Esophagus squamous epithelium (tissue), 5 donors: ENCODE measurements at regions not wholly inside any gene's neighbourhood (a gene's known extent, or its start where the extent isn't known, plus 50 kb on each side); places are given as distances from the start of the nearest gene placed in this dataset.

Source experiments
- DNase-seq: peaks from one replicate; lab custom pipeline; 2025; lab: John Stamatoyannopoulos, UW
- H3K27ac ChIP-seq, 4 donors: fragments of 200-600 bp; sonication (generic); one replicate each; pipeline ENCODE4 v1.5.1; 2016 to 2019; ENCODE audit warnings: mild to moderate bottlenecking in 1 of 4
- H3K27me3 ChIP-seq, 4 donors: fragments of 200-600 bp; sonication (generic); 1 replicate in 3 of 4; 2 replicates in 1 of 4; pipeline versions ENCODE4 v1.5.1 to v1.6.0; 2017 to 2021; ENCODE audit warnings: antibody characterized with exemption in 1 of 4
- H3K36me3 ChIP-seq, 3 donors: fragments of 200-600 bp; sonication (generic); one replicate each; pipeline ENCODE4 v1.5.1; 2016 to 2019
- H3K4me1 ChIP-seq, 3 donors: fragments of 200-600 bp; sonication (generic); one replicate each; pipeline ENCODE4 v1.5.1; 2017 to 2019
- H3K4me3 ChIP-seq, 4 donors: fragments of 200-600 bp; sonication (generic); 1 replicate in 3 of 4; 2 replicates in 1 of 4; pipeline ENCODE4 v1.5.1; 2016 to 2019; ENCODE audit warnings: mild to moderate bottlenecking in 2 of 4, moderate library complexity in 1 of 4
- H3K9me3 ChIP-seq, 3 donors: fragments of 200-600 bp; sonication (generic); one replicate each; pipeline ENCODE4 v1.5.1; 2016 to 2019
- POLR2A ChIP-seq, 4 donors: fragments of 450-650 bp; IDR thresholded peaks; one replicate each; pipeline ENCODE4 v1.6.1; 2017; ENCODE audit warnings: antibody characterized with exemption in 4 of 4, mild to moderate bottlenecking in 4 of 4, moderate library complexity in 3 of 4
- WGBS, 2 donors: methylation state at CpG; one replicate each; pipeline ENCODE4 v1.1.5; 2018; 5-methylcytosine and 5-hydroxymethylcytosine counted together
- intact Hi-C: fragments of 100-400 bp; cut with DNase I; formaldehyde crosslinking; loops from one replicate; pipeline ENCODE4 v1.15.0; 2022
- TF ChIP-seq, protein P1 (sequence below), 6 experiments: fragments of 450-650 bp in 4 of 6; fragments of 200-600 bp in 2 of 6; sonication (generic) in 2 of 6; IDR thresholded peaks; one replicate each; pipeline ENCODE4 v1.5.1; 2016 to 2019; ENCODE audit warnings: antibody characterized with exemption in 6 of 6, mild to moderate bottlenecking in 4 of 6, moderate library complexity in 4 of 6
- donor health status: DM: yes; HTN: yes; CAD: no.

DNA sequence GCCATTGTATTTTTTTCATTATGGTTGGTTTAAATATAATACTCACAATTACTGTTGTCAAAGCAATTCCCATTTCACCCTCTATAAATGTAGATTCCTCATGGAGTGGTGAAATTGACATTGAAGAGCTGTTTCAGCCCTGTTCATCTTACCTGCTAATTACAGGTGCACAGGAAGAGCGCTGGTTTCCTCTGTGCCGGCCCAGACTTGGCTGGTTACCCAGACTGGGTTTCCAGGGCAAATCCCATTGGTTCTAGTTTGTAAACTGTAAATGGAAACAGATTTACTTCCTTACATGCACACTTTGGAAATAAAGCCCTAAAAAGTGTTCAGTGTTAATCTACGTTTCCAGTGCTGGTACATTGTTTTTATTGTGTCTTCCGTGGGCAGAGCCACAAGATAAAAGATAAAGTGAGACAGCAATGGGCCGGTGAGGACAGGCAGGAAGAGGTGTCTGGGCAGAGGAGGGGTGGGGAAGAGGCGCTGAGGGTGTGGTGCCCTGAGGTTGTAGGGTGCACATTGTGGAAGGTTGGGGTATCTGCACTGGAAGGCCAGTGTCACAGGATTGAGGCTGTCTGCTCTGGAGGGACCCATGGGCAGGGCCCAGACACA lies 71.6 kb upstream of the ZPBP start:
- DNase-seq = no peak
- H3K36me3 ChIP-seq = no peaks in the 10 kb centered on the region
- no peaks in the 10 kb centered on the region for H3K9me3 ChIP-seq
- no peaks in the 10 kb centered on the region for H3K27me3 ChIP-seq
- H3K4me1 ChIP-seq = no peaks in the 10 kb centered on the region
- H3K27ac ChIP-seq = no peak overlapping the region
- no peak overlapping the region for H3K4me3 ChIP-seq
- TF ChIP-seq, protein P1, sequence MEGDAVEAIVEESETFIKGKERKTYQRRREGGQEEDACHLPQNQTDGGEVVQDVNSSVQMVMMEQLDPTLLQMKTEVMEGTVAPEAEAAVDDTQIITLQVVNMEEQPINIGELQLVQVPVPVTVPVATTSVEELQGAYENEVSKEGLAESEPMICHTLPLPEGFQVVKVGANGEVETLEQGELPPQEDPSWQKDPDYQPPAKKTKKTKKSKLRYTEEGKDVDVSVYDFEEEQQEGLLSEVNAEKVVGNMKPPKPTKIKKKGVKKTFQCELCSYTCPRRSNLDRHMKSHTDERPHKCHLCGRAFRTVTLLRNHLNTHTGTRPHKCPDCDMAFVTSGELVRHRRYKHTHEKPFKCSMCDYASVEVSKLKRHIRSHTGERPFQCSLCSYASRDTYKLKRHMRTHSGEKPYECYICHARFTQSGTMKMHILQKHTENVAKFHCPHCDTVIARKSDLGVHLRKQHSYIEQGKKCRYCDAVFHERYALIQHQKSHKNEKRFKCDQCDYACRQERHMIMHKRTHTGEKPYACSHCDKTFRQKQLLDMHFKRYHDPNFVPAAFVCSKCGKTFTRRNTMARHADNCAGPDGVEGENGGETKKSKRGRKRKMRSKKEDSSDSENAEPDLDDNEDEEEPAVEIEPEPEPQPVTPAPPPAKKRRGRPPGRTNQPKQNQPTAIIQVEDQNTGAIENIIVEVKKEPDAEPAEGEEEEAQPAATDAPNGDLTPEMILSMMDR (IDR thresholded peaks at IDR 0.05) = no peak
- no peak for TF ChIP-seq POLR2A (IDR thresholded peaks at IDR 0.05)
- WGBS, 2 donors = 55 to 58% methylated on average over 6 of the region's 6 CpGs
- intact Hi-C loops = no loop called here

DNA sequence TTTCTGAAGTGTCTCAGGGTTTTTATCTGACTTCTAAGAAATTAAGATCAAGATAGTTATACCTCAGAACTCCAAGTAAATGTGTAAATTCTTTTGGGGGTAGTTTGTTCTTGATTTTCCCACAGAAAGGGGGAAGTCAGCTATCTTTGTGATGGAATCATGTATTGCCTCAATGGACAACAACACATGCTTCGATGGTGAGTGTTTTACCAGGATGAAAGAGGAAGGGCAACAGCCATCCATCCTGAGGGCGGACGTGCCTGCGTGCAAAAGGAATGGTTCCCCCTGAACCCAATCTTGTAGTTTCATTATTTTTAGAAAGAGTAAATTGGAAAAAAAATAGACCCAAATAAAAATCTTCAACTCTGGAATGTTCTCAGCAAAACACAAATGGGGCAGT lies 67.2 kb upstream of the ZPBP start:
- H3K36me3 ChIP-seq = no peaks in the 10 kb centered on the region
- 69 to 73% methylated on average over 4 of the region's 4 CpGs for WGBS, 2 donors
- no peaks in the 10 kb centered on the region for H3K9me3 ChIP-seq
- TF ChIP-seq POLR2A (IDR thresholded peaks at IDR 0.05) = no peak
- no peak overlapping the region for H3K27ac ChIP-seq
- no peaks in the 10 kb centered on the region for H3K27me3 ChIP-seq
- no peak overlapping the region for H3K4me3 ChIP-seq
- DNase-seq = no peak
- no peaks in the 10 kb centered on the region for H3K4me1 ChIP-seq
- intact Hi-C loops = no loop called here

DNA sequence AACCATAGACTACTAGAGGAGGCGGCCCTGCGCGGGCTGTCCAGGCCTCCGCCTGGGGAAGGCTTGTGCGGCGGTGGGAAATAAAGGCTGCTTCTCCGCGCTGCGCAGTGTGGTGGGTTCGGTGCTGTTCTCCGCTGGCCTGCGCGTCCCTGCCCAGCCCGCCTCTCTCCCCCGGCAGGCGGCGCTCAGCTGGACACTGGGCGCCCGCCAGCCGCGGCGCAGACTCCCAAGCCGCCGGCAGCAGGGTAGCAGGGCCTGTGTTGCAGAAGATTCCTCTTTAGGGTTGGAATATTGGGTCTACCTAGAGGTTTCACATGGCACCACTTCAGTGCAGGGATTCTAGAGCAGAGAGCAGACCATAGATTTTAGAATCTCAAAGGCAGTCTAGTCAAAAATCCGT lies 66.1 kb upstream of the ZPBP start:
- no peak for DNase-seq
- intact Hi-C loops = no loop called here
- TF ChIP-seq, protein P1 (IDR thresholded peaks at IDR 0.05) = no peak
- TF ChIP-seq POLR2A (IDR thresholded peaks at IDR 0.05) = no peak
- Histone ChIP-seq H3K9me3 (no peaks in the 10 kb centered on the region), H3K4me1 (no peaks in the 10 kb centered on the region), H3K36me3 (no peaks in the 10 kb centered on the region), H3K27me3 (no peaks in the 10 kb centered on the region), H3K4me3 (no peak overlapping the region), H3K27ac (no peak overlapping the region)
- 79 to 98% methylated on average over 10 to 13 of the region's 25 CpGs for WGBS, 2 donors

DNA sequence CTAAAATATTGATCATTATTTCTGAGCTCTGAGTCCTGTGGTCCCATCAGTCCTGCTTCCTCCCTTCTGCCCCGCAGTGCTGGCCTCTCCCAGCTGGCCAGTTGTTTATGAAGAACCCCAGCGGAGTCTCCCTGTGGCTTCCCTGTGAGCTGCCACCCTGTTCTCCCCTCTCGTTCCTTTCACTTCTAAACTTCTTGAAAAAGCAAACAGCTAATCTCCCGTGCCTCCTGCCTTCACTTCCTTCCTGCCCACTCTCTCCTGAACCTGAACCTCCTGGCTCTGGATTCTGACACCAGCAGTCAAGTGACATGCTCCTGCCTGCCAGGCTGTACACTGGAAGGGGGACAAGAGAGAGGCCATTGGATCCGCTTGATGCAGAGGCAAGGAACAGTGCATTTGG lies 63.7 kb upstream of the ZPBP start:
- H3K9me3 ChIP-seq = no peaks in the 10 kb centered on the region
- no peaks in the 10 kb centered on the region for H3K36me3 ChIP-seq
- no peak overlapping the region for H3K27ac ChIP-seq
- 34 to 50% methylated on average over 4 to 5 of the region's 5 CpGs for WGBS, 2 donors
- no peak for DNase-seq
- no peak for TF ChIP-seq POLR2A (IDR thresholded peaks at IDR 0.05)
- TF ChIP-seq, protein P1 (IDR thresholded peaks at IDR 0.05) = no peak
- H3K27me3 ChIP-seq = no peaks in the 10 kb centered on the region
- intact Hi-C loops = no loop called here
- H3K4me3 ChIP-seq = no peak overlapping the region
- no peaks in the 10 kb centered on the region for H3K4me1 ChIP-seq

DNA sequence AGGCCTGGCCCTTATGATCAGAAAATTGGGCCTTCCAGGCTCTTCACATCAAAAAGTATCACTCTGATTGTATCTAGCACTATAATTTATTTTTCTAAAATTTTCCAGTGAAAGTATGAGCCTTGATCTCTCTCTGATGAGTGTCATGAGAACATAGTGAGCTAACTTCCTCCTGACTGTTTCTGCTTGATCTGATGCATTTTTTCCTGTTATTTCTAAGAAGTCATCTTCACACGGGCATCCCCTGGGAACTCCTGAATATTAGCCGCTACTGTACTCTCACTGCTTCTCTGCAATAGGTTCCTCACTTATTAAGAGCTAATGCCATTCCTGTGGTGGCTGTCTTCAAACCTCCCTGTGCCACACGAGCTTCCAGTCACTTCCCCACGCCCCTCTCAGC lies 63.1 kb upstream of the ZPBP start:
- no peaks in the 10 kb centered on the region for H3K27me3 ChIP-seq
- no peak for TF ChIP-seq POLR2A (IDR thresholded peaks at IDR 0.05)
- TF ChIP-seq, protein P1 (IDR thresholded peaks at IDR 0.05) = no peak
- 60 to 71% methylated on average over 4 of the region's 4 CpGs for WGBS, 2 donors
- H3K36me3 ChIP-seq = no peaks in the 10 kb centered on the region
- DNase-seq = no peak
- intact Hi-C loops = no loop called here
- no peaks in the 10 kb centered on the region for H3K4me1 ChIP-seq
- H3K4me3 ChIP-seq = no peak overlapping the region
- no peak overlapping the region for H3K27ac ChIP-seq
- no peaks in the 10 kb centered on the region for H3K9me3 ChIP-seq

DNA sequence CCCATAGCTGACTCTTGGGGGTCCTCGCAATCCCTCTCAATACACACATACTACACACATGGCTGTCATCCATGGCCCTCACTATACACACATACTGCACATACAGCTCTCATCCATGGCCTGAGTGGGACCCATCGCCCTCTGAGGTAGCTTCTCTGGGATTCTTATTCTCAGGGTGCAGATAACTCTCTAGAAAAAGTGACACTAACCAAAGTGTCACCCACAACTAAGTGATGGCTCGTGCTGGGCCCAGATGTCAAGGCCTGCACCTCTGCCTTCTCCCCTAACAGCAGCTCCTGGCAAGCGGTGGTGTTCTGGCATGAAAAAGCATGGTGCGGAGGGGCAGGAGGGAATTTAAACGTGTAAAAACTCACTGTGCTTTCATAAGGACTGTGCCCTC lies 62.7 kb upstream of the ZPBP start:
- H3K4me1 ChIP-seq = no peaks in the 10 kb centered on the region
- intact Hi-C loops = no loop called here

More for the DNA sequence above, 62.7 kb upstream of the ZPBP start:
- Histone ChIP-seq H3K36me3 (no peaks in the 10 kb centered on the region), H3K9me3 (no peaks in the 10 kb centered on the region), H3K27me3 (no peaks in the 10 kb centered on the region), H3K4me3 (no peak overlapping the region), H3K27ac (no peak overlapping the region)
- no peak for DNase-seq
- TF ChIP-seq, protein P1 (IDR thresholded peaks at IDR 0.05) = no peak
- no peak for TF ChIP-seq POLR2A (IDR thresholded peaks at IDR 0.05)
- WGBS, 2 donors = 70 to 74% methylated on average over 5 to 6 of the region's 6 CpGs
